MCF 10A (cell line): ENCODE measurements at regions not wholly inside any gene's neighbourhood (a gene's known extent, or its start where the extent isn't known, plus 50 kb on each side); places are given as distances from the start of the nearest gene placed in this dataset.

Experiments used
- BruUV-seq: library from RNA; stranded (reverse); fragments of 400-500 nt; replicated peaks from 2 replicates; lab custom pipeline; 2021; lab: Mats Ljungman, UMichigan
- CTCF ChIA-PET: fragments of 300-600 bp; sonication (Branson Sonifier 250); formaldehyde crosslinking; extraction: SDS; loops from one replicate; lab custom pipeline; 2021; ENCODE audit warnings: antibody characterized with exemption, inconsistent platforms; lab: Yijun Ruan, JAX
- POLR2A ChIA-PET: fragments of 300-600, 350-650 bp; sonication (Branson Sonifier 250); formaldehyde crosslinking; extraction: SDS; loops from one replicate; lab custom pipeline; 2020; ENCODE audit warnings: antibody characterized with exemption, inconsistent platforms; lab: Yijun Ruan, JAX
- DNase-seq: peaks from one replicate; pipeline ENCODE4 v3.0.0-alpha.2; 2018; ENCODE audit not compliant: unreplicated experiment
- H3K27ac Mint-ChIP-seq: one replicate; pipeline ENCODE4 v1.8.0; 2022; ENCODE audit warnings: mild to moderate bottlenecking, low read depth, mixed read lengths; ENCODE audit not compliant: unreplicated experiment
- H3K27me3 Mint-ChIP-seq: one replicate; pipeline ENCODE4 v1.8.0; 2022; ENCODE audit warnings: mixed read lengths; ENCODE audit not compliant: insufficient read depth, unreplicated experiment
- H3K36me3 Mint-ChIP-seq: one replicate; pipeline ENCODE4 v1.8.0; 2022; ENCODE audit warnings: mild to moderate bottlenecking, moderate library complexity, mixed read lengths; ENCODE audit not compliant: insufficient read depth, unreplicated experiment
- H3K4me1 Mint-ChIP-seq: one replicate; pipeline ENCODE4 v1.8.0; 2022; ENCODE audit warnings: mixed read lengths; ENCODE audit not compliant: insufficient read depth, unreplicated experiment
- H3K4me3 Mint-ChIP-seq: one replicate; pipeline ENCODE4 v1.8.0; 2022; ENCODE audit warnings: mild to moderate bottlenecking, moderate library complexity, mixed read lengths; ENCODE audit not compliant: unreplicated experiment
- H3K9me3 Mint-ChIP-seq: one replicate; pipeline ENCODE4 v1.8.0; 2022; ENCODE audit warnings: mixed read lengths; ENCODE audit not compliant: unreplicated experiment
- CTCF ChIP-seq: fragments of 200-600 bp; IDR thresholded peaks from one replicate; pipeline ENCODE4 v1.8.0; 2022; ENCODE audit warnings: antibody characterized with exemption, mild to moderate bottlenecking; ENCODE audit not compliant: unreplicated experiment
- intact Hi-C: fragments of 100-400 bp; cut with micrococcal nuclease; formaldehyde crosslinking; loops from 2 replicates; pipeline ENCODE4 v1.14.1; 2022

GRCh38 chr10:71089162-71089561, 123.2 kb upstream of the UNC5B start:
- ChIA-PET CTCF (no interaction called here), POLR2A (no interaction called here)
- Mint-ChIP-seq H3K4me3 (no peak overlapping the region), H3K27ac (no peak overlapping the region), H3K9me3 (no peaks in the 10 kb centered on the region), H3K4me1 (no peaks in the 10 kb centered on the region), H3K36me3 (no peaks in the 10 kb centered on the region), H3K27me3 (peaks cover 41% of the 10 kb centered on the region)
- TF ChIP-seq CTCF, result no peak
- BruUV-seq, result no TSS peak
- DNase-seq, result no peak
- intact Hi-C loops, result no loop called here

GRCh38 chr10:71090330-71090729, 122.0 kb upstream of the UNC5B start:
- no peak overlapping the region for H3K4me3 Mint-ChIP-seq
- no peaks in the 10 kb centered on the region for H3K36me3 Mint-ChIP-seq
- no peak overlapping the region for H3K27ac Mint-ChIP-seq
- BruUV-seq, result no TSS peak
- POLR2A ChIA-PET, result no interaction called here
- intact Hi-C loops, result no loop called here
- H3K27me3 Mint-ChIP-seq, result peaks cover 53% of the 10 kb centered on the region
- no peak for DNase-seq
- H3K9me3 Mint-ChIP-seq, result no peaks in the 10 kb centered on the region
- TF ChIP-seq CTCF, result no peak
- CTCF ChIA-PET, result interaction anchor here (0.8 to 1.0 kb wide), 3 partner anchors 15 to 194 kb away, joined by 4 read pairs; no protein-coding TSS in a partner anchor
- H3K4me1 Mint-ChIP-seq, result no peaks in the 10 kb centered on the region

- DNase-seq, result no peak
- Mint-ChIP-seq H3K27ac (no peak overlapping the region), H3K4me3 (no peak overlapping the region), H3K4me1 (no peaks in the 10 kb centered on the region), H3K36me3 (no peaks in the 10 kb centered on the region), H3K9me3 (no peaks in the 10 kb centered on the region), H3K27me3 (peaks cover 58% of the 10 kb centered on the region)
- TF ChIP-seq CTCF, result no peak
- BruUV-seq, result no TSS peak
- intact Hi-C loops, result no loop called here
- CTCF ChIA-PET, result interaction anchor here (0.9 to 1.0 kb wide), 2 partner anchors 15 to 19 kb away, joined by 4 read pairs; no protein-coding TSS in a partner anchor
- POLR2A ChIA-PET, result no interaction called here
Observed at GRCh38 chr10:71090801-71091200, 121.6 kb upstream of the UNC5B start.

GRCh38 chr10:71092812-71093401, 119.5 kb upstream of the UNC5B start:
- POLR2A ChIA-PET, result no interaction called here
- Mint-ChIP-seq H3K27ac (no peak overlapping the region), H3K4me1 (no peaks in the 10 kb centered on the region), H3K4me3 (no peak overlapping the region), H3K36me3 (no peaks in the 10 kb centered on the region), H3K27me3 (peaks cover 79% of the 10 kb centered on the region), H3K9me3 (no peaks in the 10 kb centered on the region)
- no peak for DNase-seq
- intact Hi-C loops, result no loop called here
- CTCF ChIA-PET, result interaction anchor here (0.6 kb wide), 1 partner anchor 75 kb away, joined by 3 read pairs; no protein-coding TSS in a partner anchor
- no peak for TF ChIP-seq CTCF
- BruUV-seq, result no TSS peak
